Activated T-cell treated with anti-CD3 and anti-CD28 coated beads, Interleukin-2, amount 50 U/mL, for 4 hours (primary cell): ENCODE measurements at regions not wholly inside any gene's neighbourhood (a gene's known extent, or its start where the extent isn't known, plus 50 kb on each side); places are given as distances from the start of the nearest gene placed in this dataset.

Experiments used
- ATAC-seq, 2 donors: fragments of 200-7000 bp; cut with Tn5 transposase; one replicate each; pipeline ENCODE4 v1.10.0; 2021
- DNase-seq: peaks from one replicate; pipeline ENCODE4 v3.0.0-alpha.2; 2020
- H3K27me3 Mint-ChIP-seq: one replicate; pipeline ENCODE4 v1.8.0; 2021; ENCODE audit warnings: low read depth, mixed read lengths
- H3K36me3 Mint-ChIP-seq: one replicate; pipeline ENCODE4 v1.8.0; 2022; ENCODE audit warnings: mixed read lengths; ENCODE audit not compliant: insufficient read depth
- H3K4me1 Mint-ChIP-seq: one replicate; pipeline ENCODE4 v1.8.0; 2021; ENCODE audit warnings: low read depth, mixed read lengths
- H3K4me3 Mint-ChIP-seq: one replicate; pipeline ENCODE4 v1.8.0; 2021; ENCODE audit warnings: mild to moderate bottlenecking, moderate library complexity, mixed read lengths
- H3K9me3 Mint-ChIP-seq: one replicate; pipeline ENCODE4 v1.8.0; 2021; ENCODE audit warnings: mixed read lengths

DNA sequence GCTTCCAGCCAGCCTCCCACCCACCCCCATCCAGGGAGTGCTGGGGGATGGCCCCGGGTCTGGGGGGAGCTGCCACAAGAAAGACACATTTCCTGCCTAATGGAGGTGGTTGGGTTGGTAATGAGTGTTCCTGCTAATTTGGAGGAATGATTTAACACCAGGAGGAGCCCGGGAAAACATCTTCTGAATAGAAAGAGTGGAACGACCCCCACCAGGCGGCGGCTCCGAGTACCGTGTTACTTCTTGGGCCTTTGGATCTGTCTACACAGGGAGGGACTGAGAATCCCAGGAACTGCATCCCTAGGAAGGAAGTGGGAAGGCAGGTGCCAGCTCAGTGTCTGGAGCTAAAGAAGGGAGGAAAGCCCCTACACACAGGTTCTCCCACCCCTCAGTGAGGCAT, 64.6 kb downstream of the TSPAN17 start:
- DNase-seq (no peak), ATAC-seq (no peak)
- no peaks in the 10 kb centered on the region for H3K4me1 Mint-ChIP-seq
- H3K4me3 Mint-ChIP-seq, result no peak overlapping the region
- H3K27me3 Mint-ChIP-seq, result peaks cover 44% of the 10 kb centered on the region
- peaks cover 6% of the 10 kb centered on the region for H3K9me3 Mint-ChIP-seq
- H3K36me3 Mint-ChIP-seq, result no peaks in the 10 kb centered on the region

GRCh38 chr5:176712546-176713304, 65.4 kb downstream of the TSPAN17 start:
- Mint-ChIP-seq H3K27me3 (peaks cover 50% of the 10 kb centered on the region), H3K9me3 (peaks cover 6% of the 10 kb centered on the region), H3K4me1 (no peaks in the 10 kb centered on the region), H3K36me3 (no peaks in the 10 kb centered on the region), H3K4me3 (no peak overlapping the region)
- DNase-seq, result no peak
- ATAC-seq, result no peak

GRCh38 chr5:176713409-176713808, 66.1 kb downstream of the TSPAN17 start:
- H3K4me3 Mint-ChIP-seq, result no peak overlapping the region
- no peaks in the 10 kb centered on the region for H3K4me1 Mint-ChIP-seq
- no peak for DNase-seq
- no peaks in the 10 kb centered on the region for H3K36me3 Mint-ChIP-seq
- ATAC-seq, result no peak
- H3K9me3 Mint-ChIP-seq, result peaks cover 6% of the 10 kb centered on the region
- peaks cover 56% of the 10 kb centered on the region for H3K27me3 Mint-ChIP-seq

GRCh38 chr5:176714067-176714466, 66.8 kb downstream of the TSPAN17 start:
- H3K4me3 Mint-ChIP-seq, result no peak overlapping the region
- no peak for DNase-seq
- no peak for ATAC-seq
- peaks cover 6% of the 10 kb centered on the region for H3K9me3 Mint-ChIP-seq
- no peaks in the 10 kb centered on the region for H3K4me1 Mint-ChIP-seq
- peaks cover 56% of the 10 kb centered on the region for H3K27me3 Mint-ChIP-seq
- no peaks in the 10 kb centered on the region for H3K36me3 Mint-ChIP-seq

DNA sequence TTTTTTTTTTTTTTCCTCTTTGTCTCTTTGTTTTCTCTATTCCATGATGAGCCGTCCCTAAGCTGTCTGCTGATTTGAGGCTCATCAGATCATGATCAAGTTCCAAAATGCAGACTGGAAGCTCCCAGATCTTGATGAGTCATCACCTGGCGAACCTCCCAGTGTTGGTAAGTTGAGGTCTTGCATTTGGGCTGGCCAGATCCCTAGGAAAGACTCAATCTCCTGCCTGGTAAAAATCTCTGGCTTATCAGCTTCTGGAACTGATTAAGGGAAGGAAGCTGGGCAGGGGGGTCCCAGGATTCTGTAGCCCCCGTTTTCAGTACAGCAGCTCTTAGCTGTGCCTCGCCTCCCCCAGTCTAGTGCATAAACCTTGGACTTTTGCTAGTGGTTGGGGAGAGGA, 69.0 kb downstream of the TSPAN17 start:
- DNase-seq (no peak), ATAC-seq (no peak)
- H3K36me3 Mint-ChIP-seq, result no peaks in the 10 kb centered on the region
- no peak overlapping the region for H3K4me3 Mint-ChIP-seq
- no peaks in the 10 kb centered on the region for H3K4me1 Mint-ChIP-seq
- peaks cover 6% of the 10 kb centered on the region for H3K9me3 Mint-ChIP-seq
- H3K27me3 Mint-ChIP-seq, result peaks cover 64% of the 10 kb centered on the region

- Mint-ChIP-seq H3K36me3 (no peaks in the 10 kb centered on the region), H3K4me1 (peaks cover 9% of the 10 kb centered on the region), H3K9me3 (peaks cover 6% of the 10 kb centered on the region), H3K27me3 (peaks cover 42% of the 10 kb centered on the region), H3K4me3 (no peak overlapping the region)
- no peak for ATAC-seq
- no peak for DNase-seq
Observed at GRCh38 chr5:176719113-176719739, 71.9 kb downstream of the TSPAN17 start.

GRCh38 chr5:176721509-176721908, 74.2 kb downstream of the TSPAN17 start:
- DNase-seq (no peak), ATAC-seq (no peak)
- Mint-ChIP-seq H3K27me3 (peaks cover 27% of the 10 kb centered on the region), H3K4me3 (no peak overlapping the region), H3K36me3 (no peaks in the 10 kb centered on the region), H3K9me3 (no peaks in the 10 kb centered on the region), H3K4me1 (peaks cover 18% of the 10 kb centered on the region)

DNA sequence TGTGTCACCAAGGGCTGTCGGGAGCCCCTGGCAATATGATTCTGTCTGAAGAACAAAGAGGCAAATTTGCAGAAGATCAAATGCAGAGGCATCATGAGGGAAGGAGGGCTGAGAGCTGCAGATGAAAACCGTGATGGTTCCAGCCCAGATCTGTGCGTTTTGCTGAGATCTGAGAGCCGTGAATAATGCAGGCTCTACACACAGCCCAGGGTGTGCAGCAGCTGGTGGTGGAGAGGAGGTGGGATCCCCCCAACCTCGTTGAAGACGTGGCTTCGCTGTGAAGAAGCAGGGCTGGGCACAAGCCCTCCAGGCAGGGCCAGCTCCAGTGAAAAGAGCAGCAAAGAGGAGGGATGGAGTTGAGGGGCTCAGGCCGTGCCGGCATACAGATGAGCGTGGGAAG, 75.5 kb downstream of the TSPAN17 start:
- peaks cover 20% of the 10 kb centered on the region for H3K4me1 Mint-ChIP-seq
- H3K4me3 Mint-ChIP-seq, result no peak overlapping the region
- ATAC-seq (no peak), DNase-seq (no peak)
- no peaks in the 10 kb centered on the region for H3K9me3 Mint-ChIP-seq
- H3K36me3 Mint-ChIP-seq, result no peaks in the 10 kb centered on the region
- peaks cover 22% of the 10 kb centered on the region for H3K27me3 Mint-ChIP-seq

DNA sequence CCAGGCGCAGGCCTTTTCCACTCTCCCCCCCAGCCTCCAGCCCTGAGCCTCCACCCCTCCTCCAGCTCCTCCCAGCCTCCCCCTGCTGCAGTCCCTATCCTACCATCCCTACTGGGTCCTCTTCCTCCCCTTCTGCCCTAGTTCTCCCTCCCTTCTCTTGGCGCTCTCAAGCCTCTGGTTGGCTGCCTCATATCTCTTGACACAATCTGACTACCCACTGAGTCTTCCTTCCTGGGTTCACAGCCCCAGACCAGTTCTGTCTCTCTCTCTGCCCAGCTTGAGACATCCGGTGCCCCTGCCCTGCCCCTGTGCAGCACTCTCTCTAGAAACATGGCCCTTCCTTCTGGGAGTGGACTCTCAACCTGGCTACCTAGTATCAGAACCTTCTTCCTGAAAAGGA, 76.2 kb downstream of the TSPAN17 start:
- DNase-seq, result no peak

DNA sequence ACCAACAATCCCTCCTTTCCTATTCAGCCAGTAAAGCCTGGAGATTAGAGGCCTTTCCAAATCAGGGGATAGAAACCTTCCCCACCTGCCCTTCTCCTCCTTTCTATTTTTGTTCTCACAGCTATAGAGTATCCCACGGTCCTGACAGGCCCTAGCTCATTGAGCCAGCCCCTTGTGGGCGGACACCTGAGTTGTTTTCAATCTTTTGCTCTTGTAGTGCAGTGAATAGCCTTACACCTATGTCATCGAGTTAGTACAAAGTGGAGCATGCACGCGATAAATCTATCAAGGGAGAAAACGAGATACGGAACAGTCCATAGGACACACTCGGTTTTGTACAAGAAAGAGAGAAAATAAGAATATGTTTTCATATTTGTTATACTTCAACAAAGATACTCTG, 77.2 kb downstream of the TSPAN17 start:
- DNase-seq, result no peak
- no peak for ATAC-seq
- H3K27me3 Mint-ChIP-seq, result peaks cover 25% of the 10 kb centered on the region
- no peaks in the 10 kb centered on the region for H3K9me3 Mint-ChIP-seq
- no peak overlapping the region for H3K4me3 Mint-ChIP-seq
- no peaks in the 10 kb centered on the region for H3K36me3 Mint-ChIP-seq
- H3K4me1 Mint-ChIP-seq, result peaks cover 20% of the 10 kb centered on the region

More for the DNA sequence above, 76.2 kb downstream of the TSPAN17 start:
- H3K27me3 Mint-ChIP-seq, result peaks cover 20% of the 10 kb centered on the region
- peaks cover 20% of the 10 kb centered on the region for H3K4me1 Mint-ChIP-seq
- peak in 1 of 2 donors; percentile 27 for ATAC-seq
- H3K4me3 Mint-ChIP-seq, result no peak overlapping the region
- H3K36me3 Mint-ChIP-seq, result no peaks in the 10 kb centered on the region
- H3K9me3 Mint-ChIP-seq, result no peaks in the 10 kb centered on the region

DNA sequence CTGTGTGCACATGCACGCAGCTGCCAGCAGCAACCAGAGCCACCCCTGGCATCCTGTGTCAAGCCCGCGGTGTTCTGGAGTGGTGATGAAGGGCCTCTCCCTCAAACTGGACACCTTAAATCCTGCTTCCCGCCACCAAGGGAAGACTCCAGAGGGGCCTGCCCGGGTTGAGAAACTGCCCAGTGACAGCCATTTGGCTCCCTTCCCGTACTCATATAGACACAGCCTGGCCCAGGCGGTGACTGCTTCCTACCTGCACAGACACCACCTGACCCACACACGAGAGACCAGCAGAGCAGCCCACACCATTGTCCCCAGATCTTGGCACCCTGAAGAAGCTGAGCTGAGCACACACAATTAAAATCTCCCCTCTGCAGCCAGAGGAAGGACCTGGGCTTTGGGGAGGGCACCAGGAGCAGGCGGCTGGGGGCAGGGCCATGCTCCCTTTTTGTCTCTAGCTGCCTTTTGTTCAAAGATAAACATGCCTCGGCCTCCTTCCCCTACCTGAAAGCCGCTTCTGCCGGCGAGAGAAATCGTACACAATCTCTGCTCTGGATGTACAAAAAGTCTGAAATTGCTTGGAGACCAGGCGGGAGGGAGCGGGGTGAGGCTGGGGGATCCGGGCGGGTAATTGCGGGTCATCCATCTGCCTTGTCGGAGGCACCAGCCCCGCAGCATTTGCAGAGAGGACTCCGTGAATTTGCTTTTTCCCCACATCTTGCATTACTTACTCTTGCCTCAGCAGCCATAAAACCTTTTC, 78.4 kb downstream of the TSPAN17 start:
- DNase-seq, result no peak
- H3K4me1 Mint-ChIP-seq, result peaks cover 20% of the 10 kb centered on the region
- no peaks in the 10 kb centered on the region for H3K36me3 Mint-ChIP-seq
- H3K9me3 Mint-ChIP-seq, result no peaks in the 10 kb centered on the region
- H3K27me3 Mint-ChIP-seq, result peaks cover 19% of the 10 kb centered on the region
- no peak overlapping the region for H3K4me3 Mint-ChIP-seq
- no peak for ATAC-seq

DNA sequence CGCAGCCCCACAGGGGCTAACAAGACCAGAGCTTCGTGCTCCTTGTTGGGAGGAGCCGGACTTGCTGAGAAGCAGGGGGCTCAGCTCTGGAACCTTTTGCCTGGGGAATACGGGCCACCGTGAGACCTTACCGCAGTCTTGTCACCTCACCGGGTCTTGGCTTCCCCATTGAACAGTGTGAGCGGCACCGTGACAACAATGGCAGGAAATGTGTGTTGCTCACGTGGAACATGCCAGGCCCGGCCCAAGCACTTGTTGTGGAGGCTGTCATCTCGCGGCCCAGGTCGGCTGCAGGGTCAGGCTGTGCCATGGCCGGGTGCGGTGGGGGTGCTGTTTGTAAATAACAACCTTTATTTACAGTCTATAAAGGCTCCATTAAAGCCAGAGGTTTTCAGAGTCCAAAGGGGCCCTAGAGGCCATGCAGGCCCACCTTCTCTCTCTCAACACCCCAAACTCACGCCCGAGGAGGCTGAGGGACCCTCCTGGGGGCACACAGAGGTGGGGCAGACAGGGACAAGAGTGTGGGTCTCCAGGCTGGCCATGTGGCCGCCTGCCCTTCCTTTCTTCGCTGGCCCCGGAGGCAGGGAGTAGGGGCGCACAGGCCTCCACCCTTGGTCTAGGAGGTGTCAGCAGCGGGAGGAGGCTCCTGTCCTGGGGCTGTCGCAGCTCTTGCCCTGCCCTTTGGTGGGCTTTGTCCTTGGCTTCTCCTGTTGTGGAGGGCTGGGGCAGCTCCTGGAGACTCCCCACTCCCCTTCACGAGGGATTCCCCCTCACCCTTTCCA, 79.7 kb downstream of the TSPAN17 start:
- H3K4me3 Mint-ChIP-seq, result no peak overlapping the region
- H3K9me3 Mint-ChIP-seq, result no peaks in the 10 kb centered on the region
- ATAC-seq (no peak), DNase-seq (no peak)
- peaks cover 18% of the 10 kb centered on the region for H3K27me3 Mint-ChIP-seq
- peaks cover 20% of the 10 kb centered on the region for H3K4me1 Mint-ChIP-seq
- no peaks in the 10 kb centered on the region for H3K36me3 Mint-ChIP-seq

- Mint-ChIP-seq H3K4me1 (peaks cover 20% of the 10 kb centered on the region), H3K36me3 (no peaks in the 10 kb centered on the region), H3K9me3 (no peaks in the 10 kb centered on the region), H3K27me3 (peaks cover 18% of the 10 kb centered on the region), H3K4me3 (no peak overlapping the region)
- ATAC-seq (no peak), DNase-seq (no peak)
Observed at GRCh38 chr5:176727528-176727900, 80.2 kb downstream of the TSPAN17 start.

- Mint-ChIP-seq H3K27me3 (peaks cover 24% of the 10 kb centered on the region), H3K9me3 (no peaks in the 10 kb centered on the region), H3K36me3 (no peaks in the 10 kb centered on the region), H3K4me3 (no peak overlapping the region), H3K4me1 (peaks cover 15% of the 10 kb centered on the region)
- ATAC-seq (no peak), DNase-seq (no peak)
Observed at GRCh38 chr5:176727983-176728675, 80.8 kb downstream of the TSPAN17 start.
